Right lobe of liver (tissue), 6 donors: ENCODE measurements at regions not wholly inside any gene's neighbourhood (a gene's known extent, or its start where the extent isn't known, plus 50 kb on each side); places are given as distances from the start of the nearest gene placed in this dataset.
"Not testable (repeated sequence)": the region's sequence is repeated elsewhere in the genome, so short reads cannot be mapped to it uniquely, and the experiment has no call there.

ENCODE experiments used
- ATAC-seq, 4 donors: fragments of 200-7000 bp; cut with Tn5 transposase; one replicate each; pipeline ENCODE4 v1.9.1; 2020; ENCODE audit warnings: mild to moderate bottlenecking in 4 of 4, moderate library complexity in 4 of 4
- DNase-seq, 3 donors: peaks; one replicate each; pipeline ENCODE4 v3.0.0-alpha.2; 2020
- H3K27ac ChIP-seq, 3 donors: fragments of 200-600 bp; one replicate each; pipeline ENCODE4 v1.8.0; 2022
- H3K27me3 ChIP-seq, 2 donors: fragments of 200-600 bp; one replicate each; pipeline ENCODE4 v1.8.0; 2022
- H3K36me3 ChIP-seq, 4 donors: fragments of 200-600 bp; sonication (generic) in 1 of 4; one replicate each; pipeline versions ENCODE4 v1.5.1 to v1.8.0; 2017 to 2022; ENCODE audit warnings: control low read depth in 1 of 4
- H3K4me1 ChIP-seq, 4 donors: fragments of 200-600 bp; sonication (generic) in 1 of 4; one replicate each; pipeline versions ENCODE4 v1.5.1 to v1.8.0; 2017 to 2022; ENCODE audit warnings: control low read depth in 1 of 4
- H3K4me3 ChIP-seq, 3 donors: fragments of 200-600 bp; one replicate each; pipeline ENCODE4 v1.8.0; 2022
- H3K9me3 ChIP-seq, 4 donors: fragments of 200-600 bp; sonication (generic) in 1 of 4; one replicate each; pipeline versions ENCODE4 v1.5.1 to v1.8.0; 2017 to 2022; ENCODE audit warnings: control low read depth in 1 of 4
- POLR2A ChIP-seq: fragments of 450-650 bp; IDR thresholded peaks from one replicate; pipeline ENCODE4 v1.6.1; 2017; ENCODE audit warnings: antibody characterized with exemption, mild to moderate bottlenecking
- WGBS: methylation state at CpG from one replicate; pipeline ENCODE4 v1.1.6; 2018; ENCODE audit warnings: low coverage, low lambda C conversion rate; ENCODE audit not compliant: insufficient coverage; ENCODE audit errors: missing lambda C conversion rate; 5-methylcytosine and 5-hydroxymethylcytosine counted together
- intact Hi-C, 2 donors: fragments of 100-400 bp; cut with DNase I; formaldehyde crosslinking; loops; one replicate each; pipeline versions ENCODE4 v1.11.2 to v1.14.1; 2022
- TF ChIP-seq, protein P1 (sequence below), 4 donors: fragments of 200-600 bp in 3 of 4; fragments of 450-650 bp in 1 of 4; IDR thresholded peaks; one replicate each; pipeline versions ENCODE4 v1.5.1 to v1.8.0; 2016 to 2022; ENCODE audit warnings: antibody characterized with exemption in 4 of 4, mild to moderate bottlenecking in 2 of 4
- donor health status: DM: no; HTN: yes; CAD: no.
- donor health status: DM: no; HTN: no; CAD: no.
- donor health status: DM: no; HTN: no; CAD: no.
- donor health status: DM: no; HTN: yes; CAD: no.
- donor health status: DM: no; HTN: yes; CAD: no.

DNA sequence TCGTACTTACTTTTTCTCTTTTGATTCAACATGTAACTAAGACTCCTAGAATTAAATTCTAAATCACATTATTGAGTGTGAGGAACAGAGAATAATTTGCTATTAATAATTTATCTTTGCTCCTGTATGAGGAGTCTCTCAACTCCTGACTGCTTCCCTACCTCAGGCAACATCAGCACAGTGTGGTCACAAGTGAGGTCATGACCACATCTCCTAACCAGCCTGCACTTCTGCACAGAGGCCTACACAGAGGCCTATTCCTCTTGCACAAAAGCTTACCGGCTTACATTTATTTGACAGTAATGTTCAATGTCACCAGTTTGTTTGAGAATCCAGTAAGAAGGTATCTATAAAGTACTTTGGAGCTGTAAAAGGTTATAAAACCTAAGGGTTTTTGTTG is 637.4 kb upstream of the MARCKS start:
- no peak for ATAC-seq
- no peaks in the 10 kb centered on the region for H3K36me3 ChIP-seq
- H3K4me3 ChIP-seq, result no peak overlapping the region
- intact Hi-C loops, result no loop called here
- WGBS, result 95% methylated on average over 2 of the region's 2 CpGs
- H3K9me3 ChIP-seq, result no peaks in the 10 kb centered on the region
- DNase-seq, result no peak
- no peak overlapping the region for H3K27ac ChIP-seq
- H3K27me3 ChIP-seq, result no peaks in the 10 kb centered on the region
- no peaks in the 10 kb centered on the region for H3K4me1 ChIP-seq
- no peak for TF ChIP-seq POLR2A
- TF ChIP-seq, protein P1, sequence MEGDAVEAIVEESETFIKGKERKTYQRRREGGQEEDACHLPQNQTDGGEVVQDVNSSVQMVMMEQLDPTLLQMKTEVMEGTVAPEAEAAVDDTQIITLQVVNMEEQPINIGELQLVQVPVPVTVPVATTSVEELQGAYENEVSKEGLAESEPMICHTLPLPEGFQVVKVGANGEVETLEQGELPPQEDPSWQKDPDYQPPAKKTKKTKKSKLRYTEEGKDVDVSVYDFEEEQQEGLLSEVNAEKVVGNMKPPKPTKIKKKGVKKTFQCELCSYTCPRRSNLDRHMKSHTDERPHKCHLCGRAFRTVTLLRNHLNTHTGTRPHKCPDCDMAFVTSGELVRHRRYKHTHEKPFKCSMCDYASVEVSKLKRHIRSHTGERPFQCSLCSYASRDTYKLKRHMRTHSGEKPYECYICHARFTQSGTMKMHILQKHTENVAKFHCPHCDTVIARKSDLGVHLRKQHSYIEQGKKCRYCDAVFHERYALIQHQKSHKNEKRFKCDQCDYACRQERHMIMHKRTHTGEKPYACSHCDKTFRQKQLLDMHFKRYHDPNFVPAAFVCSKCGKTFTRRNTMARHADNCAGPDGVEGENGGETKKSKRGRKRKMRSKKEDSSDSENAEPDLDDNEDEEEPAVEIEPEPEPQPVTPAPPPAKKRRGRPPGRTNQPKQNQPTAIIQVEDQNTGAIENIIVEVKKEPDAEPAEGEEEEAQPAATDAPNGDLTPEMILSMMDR (IDR thresholded peaks at IDR 0.05), result no peak

DNA sequence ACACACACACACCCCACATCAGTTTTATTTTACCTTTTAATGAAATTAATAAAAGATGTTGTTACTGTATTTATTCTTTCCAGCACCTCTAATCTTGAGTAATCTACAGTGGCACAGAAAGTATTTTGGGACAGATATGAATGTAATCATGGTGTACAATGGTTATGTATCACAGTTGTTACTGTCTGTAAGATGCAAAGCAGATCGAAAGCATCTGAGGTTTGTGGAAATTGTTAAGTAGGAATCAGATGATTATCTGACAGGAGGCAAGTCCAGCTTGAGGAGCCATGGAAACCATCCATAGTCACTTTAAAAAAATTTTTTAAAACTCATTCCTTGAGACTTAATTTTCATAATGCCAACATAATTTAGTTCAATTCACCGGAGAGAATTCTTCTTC is 636.3 kb upstream of the MARCKS start:
- H3K27ac ChIP-seq, result no peak overlapping the region
- no peaks in the 10 kb centered on the region for H3K36me3 ChIP-seq
- ATAC-seq (no peak), DNase-seq (no peak)
- H3K27me3 ChIP-seq, result no peaks in the 10 kb centered on the region
- intact Hi-C loops, result no loop called here
- no peak overlapping the region for H3K4me3 ChIP-seq
- H3K9me3 ChIP-seq, result no peaks in the 10 kb centered on the region
- no peaks in the 10 kb centered on the region for H3K4me1 ChIP-seq
- 85% methylated on average over 2 of the region's 2 CpGs for WGBS
- no peak for TF ChIP-seq POLR2A
- TF ChIP-seq, protein P1 (IDR thresholded peaks at IDR 0.05), result no peak

DNA sequence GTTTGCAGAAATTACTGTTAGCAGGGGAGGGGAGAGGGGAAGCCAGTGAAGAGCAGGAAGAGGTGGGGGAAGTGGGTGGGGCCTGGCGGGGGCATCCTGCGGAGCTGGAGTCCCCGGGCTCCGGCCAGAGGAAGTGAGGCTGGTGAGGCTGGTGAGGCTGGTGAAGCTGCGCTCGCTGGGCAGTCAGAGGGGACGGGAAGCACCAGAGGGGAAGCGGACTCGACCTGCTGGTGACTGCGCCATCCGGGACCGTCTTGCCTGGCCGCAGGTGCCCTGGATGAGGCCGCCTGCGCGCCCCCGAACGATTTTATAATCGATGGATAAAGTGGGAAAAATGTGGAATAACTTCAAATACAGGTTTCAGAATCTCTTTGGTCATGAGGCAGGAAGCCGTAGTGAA is 635.3 kb upstream of the MARCKS start:
- Histone ChIP-seq H3K36me3 (no peaks in the 10 kb centered on the region), H3K4me1 (no peaks in the 10 kb centered on the region), H3K4me3 (no peak overlapping the region), H3K27ac (no peak overlapping the region), H3K9me3 (no peaks in the 10 kb centered on the region), H3K27me3 (no peaks in the 10 kb centered on the region)
- DNase-seq (no peak), ATAC-seq (no peak)
- 61% methylated on average over 17 of the region's 20 CpGs for WGBS
- intact Hi-C loops, result no loop called here
- TF ChIP-seq, protein P1 (IDR thresholded peaks at IDR 0.05), result no peak
- TF ChIP-seq POLR2A, result no peak

- DNase-seq (no peak), ATAC-seq (no peak)
- 50% methylated on average over 1 of the region's 1 CpG for WGBS
- TF ChIP-seq, protein P1 (IDR thresholded peaks at IDR 0.05), result no peak
- no peak for TF ChIP-seq POLR2A
- intact Hi-C loops, result no loop called here
- Histone ChIP-seq H3K27me3 (no peaks in the 10 kb centered on the region), H3K4me1 (no peaks in the 10 kb centered on the region), H3K36me3 (no peaks in the 10 kb centered on the region), H3K27ac (no peak overlapping the region), H3K9me3 (no peaks in the 10 kb centered on the region), H3K4me3 (no peak overlapping the region)
Measured at GRCh38 chr6:113246186-113246585, 611.0 kb upstream of the MARCKS start.

GRCh38 chr6:113248532-113248931 is 608.6 kb upstream of the MARCKS start:
- TF ChIP-seq, protein P1 (IDR thresholded peaks at IDR 0.05), result no peak
- TF ChIP-seq POLR2A, result no peak
- Histone ChIP-seq H3K9me3 (no peaks in the 10 kb centered on the region), H3K4me1 (no peaks in the 10 kb centered on the region), H3K36me3 (no peaks in the 10 kb centered on the region), H3K27me3 (no peaks in the 10 kb centered on the region), H3K4me3 (no peak overlapping the region), H3K27ac (no peak overlapping the region)
- WGBS, result no CpG with 5 or more reads among the region's 2 CpGs
- no peak for ATAC-seq
- intact Hi-C loops, result no loop called here
- DNase-seq, result no peak

- H3K27ac ChIP-seq, H3K36me3 ChIP-seq, ATAC-seq, H3K4me1 ChIP-seq, H3K4me3 ChIP-seq, intact Hi-C loops, DNase-seq, H3K27me3 ChIP-seq, H3K9me3 ChIP-seq: not testable (repeated sequence)
Measured at GRCh38 chr6:113254194-113254593, 603.0 kb upstream of the MARCKS start.
